HepG2 (cell line): ENCODE measurements at regions not wholly inside any gene's neighbourhood (a gene's known extent, or its start where the extent isn't known, plus 50 kb on each side); places are given as distances from the start of the nearest gene placed in this dataset.

Experiments used
- ATAC-seq: fragments of 200-7000 bp; cut with Tn5 transposase; 3 replicates; pipeline ENCODE4 v1.9.1; 2020; ENCODE audit warnings: mild to moderate bottlenecking, moderate library complexity
- BruUV-seq: library from RNA; stranded (reverse); fragments of 400-500 nt; replicated peaks from 2 replicates; lab custom pipeline; 2021; lab: Mats Ljungman, UMichigan
- CTCF ChIA-PET: fragments of 300-600 bp; formaldehyde crosslinking; extraction: SDS; loops from one replicate; lab custom pipeline; 2021; ENCODE audit warnings: low total read pairs, inconsistent platforms, low intra/inter-chr PET ratio; lab: Yijun Ruan, JAX
- POLR2A ChIA-PET: fragments of 350-600 bp; sonication (Branson Sonifier 250); formaldehyde crosslinking; loops from one replicate; lab custom pipeline; 2020; ENCODE audit warnings: antibody characterized with exemption, inconsistent platforms; lab: Yijun Ruan, JAX
- DNase-seq: peaks from one replicate; pipeline ENCODE4 v3.0.0-alpha.2; 2015; ENCODE audit warnings: low spot score
- FAIRE-seq: peaks from 3 replicates; lab custom pipeline; 2011; peaks lifted over from hg19 to GRCh38; lab: Jason Lieb, UNC
- H2AFZ ChIP-seq: one replicate; pipeline ENCODE4 v1.6.1; 2011; ENCODE audit warnings: low read length, inconsistent platforms
- H3K27ac ChIP-seq: fragments of 300-600 bp; 3 replicates; pipeline ENCODE4 v1.8.0; 2011; ENCODE audit warnings: mixed run types, mild to moderate bottlenecking, mixed read lengths, low read length, inconsistent platforms; ENCODE audit not compliant: insufficient read depth; ENCODE audit errors: extremely low read length
- H3K27me3 ChIP-seq, 2 experiments: fragments of 200-600 bp in 1 of 2; 2 replicates in 1 of 2; 3 replicates in 1 of 2; pipeline versions ENCODE4 v1.6.0 to v1.8.0; 2011; ENCODE audit warnings: low read length in 2 of 2, mild to moderate bottlenecking in 2 of 2, moderate library complexity in 2 of 2, inconsistent platforms in 1 of 2; ENCODE audit not compliant: insufficient read depth in 2 of 2, control insufficient read depth in 1 of 2
- H3K36me3 ChIP-seq, 2 experiments: fragments of 200-600 bp in 1 of 2; replicated peaks in 1 of 2; 2 replicates in 1 of 2; 3 replicates in 1 of 2; pipeline versions ENCODE4 v1.5.1 to v1.8.0; 2011; ENCODE audit warnings: low read length in 2 of 2, inconsistent platforms in 1 of 2; ENCODE audit not compliant: insufficient read depth in 2 of 2, control insufficient read depth in 1 of 2
- H3K4me1 ChIP-seq: 2 replicates; pipeline ENCODE4 v1.5.1; 2012; ENCODE audit warnings: low read length, inconsistent platforms; ENCODE audit not compliant: insufficient read depth
- H3K4me2 ChIP-seq: 2 replicates; pipeline ENCODE4 v1.6.0; 2011; ENCODE audit warnings: low read depth, low read length, inconsistent platforms
- H3K4me3 ChIP-seq, 3 experiments: fragments of 200-600 bp in 1 of 3; sonication (generic), shearing (Covaris generic) in 1 of 3; replicated peaks in 1 of 3; 2 replicates each; pipeline ENCODE4 v1.5.1; 2011 to 2016; ENCODE audit warnings: low read length in 3 of 3, inconsistent platforms in 2 of 3, low read depth in 2 of 3, mild to moderate bottlenecking in 2 of 3, control low read depth in 1 of 3, mixed read lengths in 1 of 3; ENCODE audit not compliant: insufficient read depth in 1 of 3
- H3K79me2 ChIP-seq: one replicate; pipeline ENCODE4 v1.6.1; 2011; ENCODE audit warnings: low read length, inconsistent platforms; ENCODE audit not compliant: insufficient read depth
- H3K9ac ChIP-seq: 2 replicates; pipeline ENCODE4 v1.6.0; 2011; ENCODE audit warnings: mild to moderate bottlenecking, low read depth, low read length, inconsistent platforms; ENCODE audit not compliant: insufficient read depth
- H3K9me3 ChIP-seq: 2 replicates; pipeline ENCODE4 v1.5.1; 2012; ENCODE audit warnings: mild to moderate bottlenecking, low read length
- H4K20me1 ChIP-seq: 2 replicates; pipeline ENCODE4 v1.6.0; 2011; ENCODE audit warnings: inconsistent platforms, mild to moderate bottlenecking, low read length, moderate library complexity; ENCODE audit not compliant: insufficient read depth
- FOXA3 ChIP-seq: IDR thresholded peaks from 2 replicates; pipeline ENCODE4 v1.6.1; 2016; ENCODE audit warnings: missing genetic modification reagents, missing compliant biosample characterization
- GATA4 ChIP-seq: sonication (generic); IDR thresholded peaks from 2 replicates; pipeline ENCODE4 v1.6.1; 2016; ENCODE audit warnings: antibody characterized with exemption, low read depth, borderline replicate concordance
- PRPF4 ChIP-seq: fragments of 200-400 bp; formaldehyde crosslinking; IDR thresholded peaks from 2 replicates; pipeline ENCODE4 v1.6.1; 2016; ENCODE audit warnings: low read length, low read depth; ENCODE audit not compliant: poor library complexity, severe bottlenecking
- SMC3 ChIP-seq: IDR thresholded peaks from 2 replicates; pipeline ENCODE4 v1.6.1; 2011; ENCODE audit warnings: low read length, improper control_type of control experiment
- SP1 ChIP-seq, 2 experiments: fragments of 450-650 bp in 1 of 2; sonication (generic) in 1 of 2; formaldehyde crosslinking in 1 of 2; IDR thresholded peaks; 2 replicates each; pipeline versions ENCODE4 v1.4.0 to v1.6.1; 2016 to 2020; ENCODE audit warnings: missing genetic modification reagents in 1 of 2
- ZC3H13 ChIP-seq: sonication (generic); formaldehyde crosslinking; IDR thresholded peaks from 2 replicates; pipeline ENCODE4 v1.8.1; 2023; ENCODE audit warnings: mild to moderate bottlenecking, missing genetic modification reagents, moderate library complexity
- ZNF598 ChIP-seq: sonication (generic); formaldehyde crosslinking; IDR thresholded peaks from 2 replicates; pipeline ENCODE4 v1.5.1; 2020; ENCODE audit warnings: mild to moderate bottlenecking, missing genetic modification reagents, borderline replicate concordance
- ZNF773 ChIP-seq: sonication (generic); formaldehyde crosslinking; IDR thresholded peaks from 2 replicates; pipeline ENCODE4 v1.4.0; 2020; ENCODE audit warnings: missing genetic modification reagents, borderline replicate concordance
- ZNF788 ChIP-seq: sonication (generic); formaldehyde crosslinking; IDR thresholded peaks from 2 replicates; pipeline ENCODE4 v1.5.0; 2020; ENCODE audit warnings: mild to moderate bottlenecking, missing genetic modification reagents, borderline replicate concordance
- ZNF790 ChIP-seq: sonication (generic); formaldehyde crosslinking; IDR thresholded peaks from 2 replicates; pipeline ENCODE4 v1.8.0; 2022; ENCODE audit warnings: missing genetic modification reagents, mild to moderate bottlenecking, borderline replicate concordance
- WGBS: methylation state at CpG from one replicate; pipeline ENCODE4 v1.1.6; 2017; ENCODE audit warnings: low lambda C conversion rate; 5-methylcytosine and 5-hydroxymethylcytosine counted together
- in situ Hi-C: cut with HindIII; loops from 2 replicates; pipeline ENCODE4 v1.10.0; 2017; ENCODE audit warnings: low pct_unique_long_range_greater_than_20kb; ENCODE audit not compliant: extremely low pct_ligation_motif_present
- intact Hi-C: fragments of 100-400 bp; cut with micrococcal nuclease; formaldehyde crosslinking; loops from one replicate; pipeline ENCODE4 v1.10.0; 2022; ENCODE audit not compliant: unreplicated experiment
- TF ChIP-seq, protein P1 (sequence below): sonication (generic); formaldehyde crosslinking; conservative IDR thresholded peaks from 2 replicates; pipeline ENCODE4 v1.4.0; 2020; ENCODE audit warnings: mild to moderate bottlenecking, missing genetic modification reagents, moderate library complexity

GRCh38 chr4:71247706-71248105 is 91.1 kb upstream of the SLC4A4 start:
- Histone ChIP-seq H3K4me3 (no peak overlapping the region), H3K9me3 (no peaks in the 10 kb centered on the region), H4K20me1 (no peaks in the 10 kb centered on the region), H3K27me3 (no peaks in the 10 kb centered on the region), H3K9ac (no peak overlapping the region), H3K27ac (no peak overlapping the region), H3K4me2 (no peak overlapping the region), H3K36me3 (no peaks in the 10 kb centered on the region), H3K4me1 (no peaks in the 10 kb centered on the region), H3K79me2 (no peaks in the 10 kb centered on the region), H2AFZ (no peak overlapping the region)
- intact Hi-C loops = no loop called here
- in situ Hi-C loops = no loop called here
- ATAC-seq (no peak), DNase-seq (no peak), FAIRE-seq (no peak)
- ChIA-PET CTCF (no interaction called here), POLR2A (no interaction called here)
- no TSS peak for BruUV-seq
- TF ChIP-seq, protein P1, sequence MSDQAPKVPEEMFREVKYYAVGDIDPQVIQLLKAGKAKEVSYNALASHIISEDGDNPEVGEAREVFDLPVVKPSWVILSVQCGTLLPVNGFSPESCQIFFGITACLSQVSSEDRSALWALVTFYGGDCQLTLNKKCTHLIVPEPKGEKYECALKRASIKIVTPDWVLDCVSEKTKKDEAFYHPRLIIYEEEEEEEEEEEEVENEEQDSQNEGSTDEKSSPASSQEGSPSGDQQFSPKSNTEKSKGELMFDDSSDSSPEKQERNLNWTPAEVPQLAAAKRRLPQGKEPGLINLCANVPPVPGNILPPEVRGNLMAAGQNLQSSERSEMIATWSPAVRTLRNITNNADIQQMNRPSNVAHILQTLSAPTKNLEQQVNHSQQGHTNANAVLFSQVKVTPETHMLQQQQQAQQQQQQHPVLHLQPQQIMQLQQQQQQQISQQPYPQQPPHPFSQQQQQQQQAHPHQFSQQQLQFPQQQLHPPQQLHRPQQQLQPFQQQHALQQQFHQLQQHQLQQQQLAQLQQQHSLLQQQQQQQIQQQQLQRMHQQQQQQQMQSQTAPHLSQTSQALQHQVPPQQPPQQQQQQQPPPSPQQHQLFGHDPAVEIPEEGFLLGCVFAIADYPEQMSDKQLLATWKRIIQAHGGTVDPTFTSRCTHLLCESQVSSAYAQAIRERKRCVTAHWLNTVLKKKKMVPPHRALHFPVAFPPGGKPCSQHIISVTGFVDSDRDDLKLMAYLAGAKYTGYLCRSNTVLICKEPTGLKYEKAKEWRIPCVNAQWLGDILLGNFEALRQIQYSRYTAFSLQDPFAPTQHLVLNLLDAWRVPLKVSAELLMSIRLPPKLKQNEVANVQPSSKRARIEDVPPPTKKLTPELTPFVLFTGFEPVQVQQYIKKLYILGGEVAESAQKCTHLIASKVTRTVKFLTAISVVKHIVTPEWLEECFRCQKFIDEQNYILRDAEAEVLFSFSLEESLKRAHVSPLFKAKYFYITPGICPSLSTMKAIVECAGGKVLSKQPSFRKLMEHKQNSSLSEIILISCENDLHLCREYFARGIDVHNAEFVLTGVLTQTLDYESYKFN = no peak
- no peak for TF ChIP-seq SMC3
- no peak for TF ChIP-seq ZNF598 (CRISPR knock-in tag)
- TF ChIP-seq FOXA3 = no peak
- TF ChIP-seq ZNF788 = no peak
- no peak for TF ChIP-seq PRPF4
- 29% methylated on average over 4 of the region's 5 CpGs for WGBS

DNA sequence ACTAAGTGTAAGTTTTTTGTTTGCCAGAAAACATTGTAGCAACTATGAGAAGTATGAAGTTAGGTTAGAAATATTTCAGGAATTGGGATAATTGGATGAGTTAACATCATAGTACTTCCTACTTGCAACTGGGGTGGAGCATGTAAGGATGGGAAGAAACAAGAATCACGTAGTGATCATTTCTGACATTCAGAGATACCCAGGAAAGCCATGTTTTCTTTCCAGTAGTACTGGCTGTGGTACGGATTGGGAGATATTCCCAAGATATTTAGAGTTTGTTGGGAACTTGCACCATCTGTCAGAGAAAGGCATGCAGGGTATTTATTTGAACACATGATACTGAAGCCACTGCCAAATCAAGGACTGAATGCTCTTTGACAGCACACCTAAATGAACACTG is 87.6 kb upstream of the SLC4A4 start:
- POLR2A ChIA-PET = no interaction called here
- intact Hi-C loops = no loop called here

More for the DNA sequence above, 87.6 kb upstream of the SLC4A4 start:
- no peak overlapping the region for H3K27ac ChIP-seq
- CTCF ChIA-PET = no interaction called here
- H3K4me1 ChIP-seq = no peaks in the 10 kb centered on the region
- H3K9me3 ChIP-seq = no peaks in the 10 kb centered on the region
- H3K9ac ChIP-seq = no peak overlapping the region
- DNase-seq = no peak
- no peak overlapping the region for H3K4me2 ChIP-seq
- no peaks in the 10 kb centered on the region for H3K79me2 ChIP-seq
- in situ Hi-C loops = no loop called here
- H4K20me1 ChIP-seq = no peaks in the 10 kb centered on the region
- H3K27me3 ChIP-seq = no peaks in the 10 kb centered on the region
- no TSS peak for BruUV-seq
- 0% methylated on average over 2 of the region's 2 CpGs for WGBS
- no peak overlapping the region for H2AFZ ChIP-seq
- ATAC-seq = no peak
- no peak for FAIRE-seq
- no peaks in the 10 kb centered on the region for H3K36me3 ChIP-seq
- no peak for TF ChIP-seq ZNF790 (CRISPR knock-in tag)
- no peak for TF ChIP-seq ZC3H13 (CRISPR knock-in tag)
- TF ChIP-seq ZNF773 (CRISPR knock-in tag) = no peak
- TF ChIP-seq GATA4 = no peak
- TF ChIP-seq SP1 (IDR thresholded peaks at IDR 0.05) = no peak
- no peak for TF ChIP-seq SP1 (CRISPR knock-in tag; IDR thresholded peaks at IDR 0.05)
- H3K4me3 ChIP-seq = no peak overlapping the region
